NCI-H2107 treated with DMSO at 0.1 percent for 48 hours (cell line): ENCODE measurements at regions not wholly inside any gene's neighbourhood (a gene's known extent, or its start where the extent isn't known, plus 50 kb on each side); places are given as distances from the start of the nearest gene placed in this dataset.
A peak's percentile ranks its signal among the peaks of the same experiment; 100 is the strongest.

Source experiments
- DNase-seq: peaks from one replicate; lab custom pipeline; 2025; ENCODE audit not compliant: unreplicated experiment; lab: John Stamatoyannopoulos, UW

DNA sequence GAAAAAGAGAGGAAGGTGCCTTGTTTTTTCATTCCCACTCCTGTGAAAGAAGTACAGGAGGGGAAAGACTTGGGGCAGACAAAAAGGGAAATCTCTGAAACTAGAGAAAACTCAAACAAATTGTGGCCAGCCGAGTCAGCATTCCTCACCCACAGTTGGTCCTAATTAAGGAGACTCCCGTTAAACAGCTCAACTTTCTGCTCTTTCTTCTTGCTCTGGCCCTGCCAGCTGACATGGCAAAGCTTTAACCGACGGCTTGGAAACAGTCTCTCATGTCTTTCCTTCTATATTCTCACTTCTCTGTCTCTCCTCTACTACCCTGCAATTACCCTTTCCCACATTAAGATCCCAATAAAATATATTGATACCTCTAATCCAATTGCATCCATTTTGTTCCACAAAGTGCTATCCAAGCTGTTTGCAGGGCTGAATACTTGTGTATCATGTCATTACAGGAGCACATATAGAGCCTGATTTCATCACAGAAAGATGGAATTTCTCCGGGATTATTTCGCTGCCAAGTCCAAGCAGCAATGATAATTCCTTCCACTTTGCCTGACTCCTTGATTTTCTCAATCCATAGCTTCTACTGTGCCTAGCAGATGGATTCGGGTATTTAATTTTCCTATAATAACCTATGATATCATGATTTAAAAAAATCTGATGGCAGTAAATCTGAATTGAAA lies 65.4 kb upstream of the IPO9 start:
- no peak for DNase-seq

DNA sequence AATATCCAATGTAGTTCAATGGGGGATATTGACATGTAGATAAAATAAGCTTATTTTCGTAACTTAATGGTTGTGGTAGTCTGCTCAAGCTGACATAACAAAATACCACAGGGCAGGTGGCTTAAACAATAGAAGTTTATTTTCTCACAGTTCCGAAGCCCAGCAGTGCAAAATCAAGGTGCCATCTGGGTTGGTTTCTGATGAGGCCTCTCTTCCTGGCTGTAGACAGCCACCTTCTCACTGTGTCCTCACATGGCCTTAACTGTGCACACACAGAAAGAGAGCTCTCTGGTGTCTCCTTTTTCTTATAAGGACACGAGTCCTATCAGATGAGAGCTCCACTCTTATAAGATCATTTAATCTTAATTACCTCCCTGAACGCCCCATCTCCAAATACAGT lies 64.8 kb upstream of the IPO9 start:
- DNase-seq = peak; percentile 58

DNA sequence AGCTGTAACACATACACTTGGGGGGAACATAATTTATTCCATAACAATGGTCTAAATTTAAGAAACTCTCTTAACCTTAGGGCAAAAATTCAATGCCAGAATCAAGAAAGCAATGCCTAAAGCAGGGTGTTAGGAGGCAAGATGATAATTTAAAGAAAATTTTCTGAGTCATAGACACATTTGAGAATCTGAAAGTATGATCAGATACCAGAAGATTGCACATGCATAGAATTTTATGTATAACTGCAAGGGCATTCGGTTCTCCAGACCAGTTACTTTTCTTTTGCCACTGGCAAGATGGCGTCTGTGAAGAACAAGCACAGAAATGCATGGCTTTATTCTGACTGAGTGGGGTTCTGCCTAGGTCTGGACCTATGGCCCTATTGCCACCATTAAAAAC lies 64.4 kb upstream of the IPO9 start:
- no peak for DNase-seq

DNA sequence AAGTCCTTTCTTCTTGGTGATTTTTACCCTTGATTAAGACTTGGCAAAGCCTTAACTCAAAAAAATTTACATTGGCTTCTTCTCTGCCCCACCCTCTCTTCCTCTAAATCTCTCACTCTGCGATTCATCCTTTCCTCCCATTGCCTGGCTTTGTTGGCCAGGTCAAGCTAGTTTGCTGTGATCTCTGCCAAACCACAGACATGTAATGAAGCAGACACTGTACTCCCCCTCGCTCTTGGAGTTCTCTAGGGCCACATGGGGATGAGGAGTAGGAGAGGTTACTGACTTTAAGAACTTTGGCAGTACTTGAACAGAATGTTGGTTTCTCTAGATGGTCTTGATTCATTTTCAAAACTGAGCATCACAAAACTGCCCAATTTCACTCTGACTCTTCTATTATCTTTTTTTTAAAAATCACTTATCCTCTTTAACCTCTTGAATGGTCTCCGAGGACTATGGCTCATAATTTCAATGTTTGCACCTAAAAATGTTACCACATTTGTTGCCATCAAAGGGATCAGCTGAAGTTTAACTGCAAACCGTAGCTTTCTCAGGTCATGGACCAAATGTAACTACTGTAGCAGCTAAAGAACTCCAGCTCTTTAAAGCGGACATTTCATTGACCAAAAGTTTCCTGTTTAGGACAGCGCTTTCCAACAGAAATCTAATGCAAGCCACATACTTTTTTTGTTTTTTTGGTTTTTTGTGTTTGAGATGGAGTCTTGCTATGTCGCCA lies 62.7 kb upstream of the IPO9 start:
- no peak for DNase-seq

DNA sequence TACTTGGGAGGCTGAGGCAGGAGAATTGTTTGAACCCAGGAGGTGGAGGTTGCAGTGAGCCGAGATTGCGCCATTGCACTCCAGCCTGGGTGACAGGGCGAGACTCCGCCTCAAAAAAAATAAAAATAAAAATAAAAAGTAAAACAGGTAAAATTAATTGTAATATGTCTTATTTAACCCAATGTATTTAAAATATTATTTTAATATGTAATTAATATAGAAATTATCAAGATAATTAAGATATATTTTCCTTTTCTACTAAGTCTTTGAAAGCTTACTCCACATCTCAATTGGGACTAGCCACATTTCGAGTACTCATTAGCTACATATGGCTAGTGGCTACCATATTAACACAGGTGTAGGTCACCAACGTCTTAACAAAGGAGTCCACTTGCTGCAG lies 61.6 kb upstream of the IPO9 start:
- no peak for DNase-seq

DNA sequence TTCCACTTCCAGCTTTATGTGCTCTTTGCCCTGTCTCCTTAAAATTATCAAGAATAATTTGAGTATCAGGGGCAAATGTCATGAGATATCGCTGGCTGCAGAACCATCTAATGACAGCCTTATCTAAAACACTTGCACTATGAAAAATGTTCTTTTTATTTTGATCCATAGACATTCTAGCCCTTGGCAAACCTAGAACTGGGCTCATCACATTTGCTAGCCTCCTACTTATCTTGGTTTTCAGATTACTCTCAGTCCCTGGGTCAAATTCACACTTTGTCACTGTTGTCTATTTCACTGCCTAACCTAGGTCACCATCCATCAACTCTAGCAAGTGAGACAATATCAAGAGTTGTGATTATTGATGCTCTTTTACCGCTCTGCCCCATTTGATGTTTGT lies 59.9 kb upstream of the IPO9 start:
- no peak for DNase-seq

DNA sequence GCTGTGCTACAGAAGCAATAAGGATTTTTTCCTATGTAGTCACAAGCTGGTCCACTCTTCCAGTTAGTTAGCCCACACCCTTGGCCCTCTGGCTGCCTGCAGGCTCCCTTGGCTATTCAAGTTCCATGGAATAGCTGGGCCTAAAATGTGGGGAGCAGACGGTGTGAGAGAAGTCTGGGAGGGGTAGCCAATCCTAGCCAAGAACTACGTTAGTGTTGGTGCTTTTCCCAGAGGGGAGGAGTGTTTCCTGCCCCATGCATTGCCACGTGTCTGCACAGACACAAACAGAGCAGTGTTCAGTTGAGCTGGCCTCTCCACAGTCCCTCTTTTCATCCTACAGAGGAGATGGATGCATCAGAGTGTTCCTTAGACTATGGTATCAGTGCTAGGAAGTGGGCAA lies 59.0 kb upstream of the IPO9 start:
- DNase-seq = no peak

DNA sequence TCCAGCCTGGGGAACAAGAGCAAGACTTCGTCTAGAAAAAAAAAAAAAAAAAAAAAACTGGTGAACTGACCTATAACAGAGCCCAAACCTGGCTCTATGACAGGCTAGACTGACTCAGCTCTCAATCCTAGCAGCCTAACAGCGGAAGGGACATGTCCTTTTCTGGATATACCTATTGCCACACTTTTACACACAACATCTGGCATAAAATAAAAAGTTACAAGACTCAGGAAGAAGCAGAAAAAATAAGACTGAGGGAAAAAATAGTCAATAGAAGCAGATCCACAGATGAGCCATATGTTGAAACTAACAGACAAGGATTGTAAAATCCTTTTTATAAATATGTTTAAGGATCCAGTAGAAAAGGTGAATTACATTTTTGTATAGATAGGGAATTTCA lies 57.5 kb upstream of the IPO9 start:
- no peak for DNase-seq

DNA sequence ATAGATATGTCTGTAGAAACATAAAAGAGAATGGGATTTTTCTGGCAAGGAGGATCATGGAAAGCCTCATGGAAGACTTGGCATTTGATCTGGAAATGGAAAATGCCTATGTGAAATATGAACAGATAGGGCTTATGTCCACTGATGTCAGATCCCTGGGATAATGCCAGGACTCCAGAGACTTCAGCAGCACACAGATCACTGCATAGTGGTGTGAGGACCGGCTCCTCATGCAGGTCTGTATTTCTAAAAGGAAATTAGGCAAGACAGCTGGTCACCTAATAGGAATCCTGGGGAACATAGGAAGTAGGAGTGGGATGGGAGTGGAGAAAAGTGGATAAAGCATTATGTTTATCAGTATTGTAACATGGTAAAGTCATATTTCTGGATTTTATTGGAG lies 56.8 kb upstream of the IPO9 start:
- no peak for DNase-seq

DNA sequence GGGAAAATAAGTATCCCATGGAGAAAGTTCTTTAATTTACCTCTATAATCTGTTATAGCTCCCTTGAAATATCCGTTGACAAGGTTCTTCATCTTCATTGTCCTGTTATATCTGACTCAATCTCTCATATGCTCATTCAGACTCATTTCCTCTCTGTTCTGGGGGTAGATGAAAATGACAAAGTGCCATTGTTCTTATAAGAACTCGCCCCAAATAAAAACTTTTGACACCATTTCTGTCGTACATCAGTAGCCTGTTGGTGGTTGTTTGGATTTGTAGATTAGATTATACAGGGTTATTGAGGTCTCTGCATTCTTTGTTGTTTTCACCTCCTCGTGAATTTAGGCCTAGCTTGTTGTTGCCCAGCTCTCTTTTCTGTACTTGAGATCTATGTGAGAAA lies 55.2 kb upstream of the IPO9 start:
- no peak for DNase-seq

DNA sequence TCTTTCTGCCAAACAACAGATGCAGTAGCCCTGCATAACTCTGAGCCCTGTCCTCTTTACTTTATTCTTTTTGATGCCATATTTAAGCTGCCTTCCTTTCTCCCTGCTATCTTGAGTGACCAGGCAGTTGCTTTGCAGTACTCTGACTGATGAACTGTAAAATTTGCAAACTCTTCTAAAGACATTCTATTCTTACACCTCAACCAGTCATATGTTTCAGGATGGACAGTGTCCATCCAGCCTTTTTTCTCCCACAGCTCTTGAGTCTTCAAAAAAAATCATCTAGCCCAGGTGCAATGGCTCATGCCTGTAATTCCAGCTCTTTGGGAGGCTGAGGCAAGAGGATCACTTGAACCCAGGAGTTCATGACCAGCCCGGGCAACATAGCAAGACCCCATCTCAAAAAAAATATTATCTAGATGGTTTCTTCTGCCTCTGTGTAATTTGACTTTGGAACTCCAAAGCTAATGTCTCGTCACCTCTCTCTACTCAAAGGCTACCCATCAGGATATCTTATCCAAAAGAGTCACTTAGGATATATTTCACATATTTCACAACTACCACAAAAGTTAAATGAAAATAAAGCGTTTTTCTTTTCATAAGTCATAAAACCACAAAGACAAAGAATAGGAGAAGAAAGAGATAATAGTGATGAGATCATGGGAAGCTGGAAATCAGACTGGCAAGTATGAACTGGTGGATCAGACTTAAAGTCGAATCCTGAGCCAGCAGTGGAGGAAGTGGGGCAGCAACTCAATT lies 54.6 kb upstream of the IPO9 start:
- DNase-seq = no peak

DNA sequence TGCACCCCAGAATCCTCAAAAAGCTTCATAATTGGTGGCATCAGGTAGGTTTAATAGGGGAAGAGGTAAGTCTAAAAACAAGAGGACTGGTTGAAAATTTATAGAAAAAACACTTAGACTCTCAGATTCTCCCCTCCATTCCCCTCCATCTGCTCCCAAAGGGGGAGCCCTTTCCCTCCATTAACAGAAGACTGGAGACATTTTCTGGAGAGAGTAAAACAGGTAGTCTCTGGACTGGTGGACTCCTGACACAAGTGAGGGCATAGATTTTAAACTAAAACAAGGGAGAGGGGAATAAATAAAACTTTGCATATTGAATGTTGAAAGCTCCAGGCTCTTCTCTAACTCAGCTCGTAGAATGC lies 54.0 kb upstream of the IPO9 start:
- no peak for DNase-seq

DNA sequence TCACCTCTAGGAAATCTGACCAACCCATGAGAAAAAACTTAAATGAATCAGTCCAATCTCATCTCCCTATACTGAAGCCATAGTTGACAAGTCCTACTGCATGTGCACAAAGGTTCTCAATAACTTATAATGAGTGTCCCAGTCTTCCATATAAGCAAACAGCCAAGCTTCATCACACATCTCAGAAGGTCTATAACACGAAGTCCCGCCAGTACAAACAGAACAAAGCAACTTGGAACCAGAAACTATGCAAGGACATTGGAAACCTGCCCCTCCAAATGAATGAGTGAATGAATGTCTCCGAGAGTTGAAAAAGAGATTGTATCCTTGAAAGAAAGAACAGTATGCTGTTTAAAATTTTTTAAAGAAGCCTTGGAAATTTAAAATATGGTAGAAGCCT lies 53.6 kb upstream of the IPO9 start:
- no peak for DNase-seq

DNA sequence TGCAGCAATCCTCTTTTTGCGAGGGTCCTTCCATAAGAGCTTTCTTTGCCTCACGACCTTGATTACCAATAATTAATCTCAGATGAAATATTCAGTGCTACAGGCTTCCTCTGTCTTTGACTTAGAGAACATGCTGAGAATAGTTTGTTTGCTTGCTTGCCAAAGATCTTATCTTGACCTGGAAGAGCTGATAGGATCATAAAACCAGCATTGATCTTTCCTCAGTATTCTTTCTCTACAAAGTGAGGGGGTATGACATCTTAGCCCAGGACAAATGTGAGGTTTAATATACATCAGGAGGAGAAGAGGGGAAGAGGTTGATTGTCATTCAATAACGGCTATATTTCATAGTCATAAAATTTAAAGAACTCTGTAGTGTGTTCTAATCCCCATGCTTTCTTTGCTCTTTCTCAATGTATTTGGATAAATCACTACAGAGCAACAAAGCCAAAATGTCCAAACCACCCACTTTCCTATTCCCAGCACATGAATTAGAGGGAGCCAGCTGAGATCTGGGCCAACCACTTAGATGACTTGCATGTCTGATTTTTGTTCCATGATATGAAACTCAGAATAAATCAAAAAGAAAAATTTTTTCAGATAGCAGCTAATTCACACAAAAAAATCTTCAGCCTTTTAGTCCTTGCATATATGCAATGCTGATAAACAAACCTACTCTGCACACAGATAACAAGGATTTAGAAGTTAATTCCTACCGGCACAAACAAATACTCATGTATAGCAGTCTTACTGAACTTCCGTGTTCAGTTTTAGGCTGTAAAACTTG lies 50.5 kb upstream of the IPO9 start:
- DNase-seq = no peak
